ENCODE measurements at regions not wholly inside any gene's neighbourhood (a gene's known extent, or its start where the extent isn't known, plus 50 kb on each side); places are given as distances from the start of the nearest gene placed in this dataset.

- no peak overlapping the region for H4K5ac ChIP-seq (ENCODE audit: insufficient read length, low read depth, low read length)
- no peak overlapping the region for H3K4ac ChIP-seq (replicated peaks; ENCODE audit: insufficient read length, low read depth, low read length)
- 85% methylated on average over 4 of the region's 4 CpGs; no CpG with 5 or more reads in 1 of the 2 experiments for WGBS, 2 experiments (ENCODE audit: extremely low coverage in 1 of 2, insufficient coverage in 1 of 2, insufficient read length in 1 of 2, insufficient replicate concordance in 2 of 2, low coverage in 1 of 2, low lambda C conversion rate in 2 of 2, missing lambda C conversion rate in 1 of 2)
- H4K20me1 ChIP-seq (replicated peaks in 1 of 2; ENCODE audit: control insufficient read depth in 1 of 2, insufficient read depth in 2 of 2, low read length in 2 of 2): no peaks in the 10 kb centered on the region
- H2BK5ac ChIP-seq (ENCODE audit: low read depth, low read length): no peak overlapping the region
- no peak for DNase-seq (ENCODE audit: low read depth in 1 of 2, low spot score in 2 of 2)
- H3K36me3 ChIP-seq (ENCODE audit: control insufficient read depth in 2 of 4, insufficient read depth in 4 of 4, low read length in 3 of 4): no peaks in the 10 kb centered on the region
- no peak overlapping the region for H3K4me2 ChIP-seq (ENCODE audit: insufficient read depth in 1 of 2, low read depth in 2 of 2, low read length in 2 of 2)
- no peak overlapping the region for H2BK15ac ChIP-seq (ENCODE audit: low read length)
- CTCF ChIA-PET (ENCODE audit: partially characterized antibody): interaction anchor here (1.1 to 1.5 kb wide), 4 partner anchors 8 to 125 kb away, joined by 3 to 6 read pairs (median 4); no protein-coding TSS in a partner anchor
- H2BK20ac ChIP-seq (ENCODE audit: low read length): no peak overlapping the region
- H2AFZ ChIP-seq (ENCODE audit: low read length): no peak overlapping the region
- peaks cover under 1 to 11% (median 4%) of the 10 kb centered on the region in 4 experiments; a peak in 4 of 7 replicates for H3K27me3 ChIP-seq (replicated peaks in 1 of 4; ENCODE audit: control insufficient read depth in 3 of 4, extremely low read depth in 1 of 4, insufficient read depth in 3 of 4, low read length in 3 of 4)
- H3K23ac ChIP-seq (ENCODE audit: insufficient read length): no peak overlapping the region
- H3K56ac ChIP-seq (replicated peaks; ENCODE audit: insufficient read length, low read depth, low read length): no peak overlapping the region
- H2BK120ac ChIP-seq (replicated peaks; ENCODE audit: low read depth, low read length): no peak overlapping the region
- no peak overlapping the region for H3K18ac ChIP-seq (ENCODE audit: extremely low read depth, low read length)
- H3K79me2 ChIP-seq (ENCODE audit: control insufficient read depth in 1 of 2, insufficient read depth in 2 of 2, low read length in 2 of 2): no peaks in the 10 kb centered on the region
- no peak overlapping the region for H3K4me3 ChIP-seq (ENCODE audit: extremely low read depth in 1 of 4, insufficient read depth in 2 of 4, low read depth in 3 of 4, low read length in 4 of 4)
- no peaks in the 10 kb centered on the region for H3K79me1 ChIP-seq (ENCODE audit: low read depth, low read length)
- 0 out of 7 replicates have a peak, but pooled peaks cover 0 to 4% (median 0%) of the 10 kb centered on the region in 4 experiments for H3K4me1 ChIP-seq (replicated peaks in 1 of 4; ENCODE audit: control insufficient read depth in 3 of 4, insufficient read depth in 4 of 4, low read length in 3 of 4)
- H3K9ac ChIP-seq (replicated peaks in 1 of 4; ENCODE audit: extremely low read depth in 1 of 4, low read depth in 3 of 4, low read length in 3 of 4): no peak overlapping the region
- H2BK12ac ChIP-seq (ENCODE audit: low read depth, low read length): no peak overlapping the region
- FAIRE-seq: no peak
- TF ChIP-seq BRCA1 (IDR thresholded peaks at IDR 0.05; ENCODE audit: low read depth, low read length) (no peak), POLR2A (IDR thresholded peaks at IDR 0.05; ENCODE audit: control extremely low read depth in 1 of 2, low read depth in 2 of 2, low read length in 2 of 2) (no peak), SP2 (IDR thresholded peaks at IDR 0.05; ENCODE audit: low read length) (no peak), NANOG (IDR thresholded peaks at IDR 0.05; ENCODE audit: insufficient read depth, low read depth, low read length, poor library complexity, severe bottlenecking) (no peak), CEBPB (IDR thresholded peaks at IDR 0.05; ENCODE audit: low read depth, low read length) (no peak), EZH2 (IDR thresholded peaks at IDR 0.05; ENCODE audit: low read depth, low read length, severe bottlenecking) (no peak), SRF (IDR thresholded peaks at IDR 0.05; ENCODE audit: low read depth, low read length) (no peak), HDAC2 (IDR thresholded peaks at IDR 0.05; ENCODE audit: borderline replicate concordance in 1 of 2, low read depth in 2 of 2, low read length in 2 of 2) (no peak), ATF2 (IDR thresholded peaks at IDR 0.05; ENCODE audit: low read length) (no peak), TEAD4 (IDR thresholded peaks at IDR 0.05; ENCODE audit: low read depth, low read length) (no peak), KDM5A (IDR thresholded peaks at IDR 0.05; ENCODE audit: low read length) (no peak)
- POLR2A ChIA-PET (ENCODE audit: partially characterized antibody): no interaction called here
- H4K8ac ChIP-seq (ENCODE audit: extremely low read depth, insufficient read depth, low read length): no peak overlapping the region
- no peak overlapping the region for H4K91ac ChIP-seq (replicated peaks; ENCODE audit: insufficient read length, low read length)
- no peak overlapping the region for H3K27ac ChIP-seq (ENCODE audit: low read depth, low read length)
- H3K23me2 ChIP-seq (ENCODE audit: low read depth, low read length): no peaks in the 10 kb centered on the region
- H3K9me3 ChIP-seq (ENCODE audit: insufficient read depth in 2 of 2, low read depth in 1 of 2, low read length in 1 of 2): no peaks in the 10 kb centered on the region
- no peak overlapping the region for H3K14ac ChIP-seq (ENCODE audit: insufficient read length)
- no peak overlapping the region for H2AK5ac ChIP-seq (ENCODE audit: low read depth, low read length)
These were observed 325.2 kb upstream of the CDH4 start for GRCh38 chr20:60926831-60927230.

All from H1 (cell line).